Activated T-cell treated with anti-CD3 and anti-CD28 coated beads, Interleukin-2, amount 50 U/mL, for 72 hours (primary cell): ENCODE measurements at regions not wholly inside any gene's neighbourhood (a gene's known extent, or its start where the extent isn't known, plus 50 kb on each side); places are given as distances from the start of the nearest gene placed in this dataset.

ENCODE experiments used
- ATAC-seq, 2 donors: fragments of 150-1000 bp; cut with Tn5 transposase; replicated peaks in 1 of 2; 2 replicates each; pipeline ENCODE4 v1.10.0; 2021; ENCODE audit warnings: moderate library complexity in 2 of 2, mild to moderate bottlenecking in 1 of 2
- DNase-seq, 2 donors: peaks; one replicate each; pipeline ENCODE4 v3.0.0; 2021 to 2022; ENCODE audit warnings: mixed read lengths in 1 of 2
- H3K27ac Mint-ChIP-seq: one replicate; pipeline ENCODE4 v1.8.0; 2022; ENCODE audit warnings: mild to moderate bottlenecking, moderate library complexity, mixed read lengths
- H3K27me3 Mint-ChIP-seq: one replicate; pipeline ENCODE4 v1.8.0; 2022; ENCODE audit warnings: low read depth, mixed read lengths
- H3K36me3 Mint-ChIP-seq, 2 donors: one replicate each; pipeline ENCODE4 v1.8.0; 2022; ENCODE audit warnings: mixed read lengths in 2 of 2, mild to moderate bottlenecking in 1 of 2; ENCODE audit not compliant: insufficient read depth in 2 of 2
- H3K4me1 Mint-ChIP-seq: one replicate; pipeline ENCODE4 v1.8.0; 2022; ENCODE audit warnings: low read depth, mixed read lengths
- H3K4me3 Mint-ChIP-seq, 2 donors: one replicate each; pipeline ENCODE4 v1.8.0; 2022; ENCODE audit warnings: mild to moderate bottlenecking in 2 of 2, mixed read lengths in 2 of 2, moderate library complexity in 2 of 2
- H3K9me3 Mint-ChIP-seq, 2 donors: one replicate each; pipeline ENCODE4 v1.8.0; 2022; ENCODE audit warnings: mixed read lengths in 2 of 2

- Mint-ChIP-seq H3K36me3 (no peaks in the 10 kb centered on the region), H3K27me3 (no peaks in the 10 kb centered on the region), H3K9me3 (peaks cover 0 to 4% of the 10 kb centered on the region in 2 donors), H3K27ac (no peak overlapping the region), H3K4me1 (peaks cover under 1% of the 10 kb centered on the region), H3K4me3 (no peak overlapping the region)
- DNase-seq (no peak), ATAC-seq (no peak)
Measured at GRCh38 chr2:16050908-16051489, 110.6 kb downstream of the MYCN start.

- Mint-ChIP-seq H3K9me3 (peaks cover 0 to 4% of the 10 kb centered on the region in 2 donors), H3K4me1 (no peaks in the 10 kb centered on the region), H3K36me3 (no peaks in the 10 kb centered on the region), H3K27ac (no peak overlapping the region), H3K4me3 (no peak overlapping the region), H3K27me3 (no peaks in the 10 kb centered on the region)
- DNase-seq (no peak), ATAC-seq (no peak)
Measured at GRCh38 chr2:16050261-16050907, 110.0 kb downstream of the MYCN start.

GRCh38 chr2:16049406-16049805 lies 109.1 kb downstream of the MYCN start:
- Mint-ChIP-seq H3K36me3 (no peaks in the 10 kb centered on the region), H3K4me1 (no peaks in the 10 kb centered on the region), H3K9me3 (peaks cover 0 to 4% of the 10 kb centered on the region in 2 donors), H3K27ac (no peak overlapping the region), H3K4me3 (no peak overlapping the region), H3K27me3 (no peaks in the 10 kb centered on the region)
- DNase-seq = no peak
- no peak for ATAC-seq

GRCh38 chr2:16048466-16048865 lies 108.1 kb downstream of the MYCN start:
- no peaks in the 10 kb centered on the region for H3K4me1 Mint-ChIP-seq
- H3K27ac Mint-ChIP-seq = no peak overlapping the region
- ATAC-seq (no peak), DNase-seq (no peak)
- H3K9me3 Mint-ChIP-seq = peaks cover 0 to 4% of the 10 kb centered on the region in 2 donors
- no peak overlapping the region for H3K4me3 Mint-ChIP-seq
- no peaks in the 10 kb centered on the region for H3K27me3 Mint-ChIP-seq
- no peaks in the 10 kb centered on the region for H3K36me3 Mint-ChIP-seq

- DNase-seq (no peak), ATAC-seq (no peak)
- Mint-ChIP-seq H3K27me3 (no peaks in the 10 kb centered on the region), H3K4me1 (no peaks in the 10 kb centered on the region), H3K27ac (no peak overlapping the region), H3K4me3 (no peak overlapping the region), H3K36me3 (no peaks in the 10 kb centered on the region), H3K9me3 (peaks cover 0 to 2% of the 10 kb centered on the region in 2 donors)
Measured at GRCh38 chr2:16047701-16048100, 107.4 kb downstream of the MYCN start.

- no peaks in the 10 kb centered on the region for H3K36me3 Mint-ChIP-seq
- peaks cover 0 to 2% of the 10 kb centered on the region in 2 donors for H3K9me3 Mint-ChIP-seq
- no peak for DNase-seq
- H3K27me3 Mint-ChIP-seq = no peaks in the 10 kb centered on the region
- no peak overlapping the region for H3K27ac Mint-ChIP-seq
- H3K4me1 Mint-ChIP-seq = no peaks in the 10 kb centered on the region
- H3K4me3 Mint-ChIP-seq = no peak overlapping the region
- no peak for ATAC-seq
Measured at GRCh38 chr2:16046649-16047048, 106.3 kb downstream of the MYCN start.

GRCh38 chr2:16045653-16046352 lies 105.5 kb downstream of the MYCN start:
- Mint-ChIP-seq H3K36me3 (no peaks in the 10 kb centered on the region), H3K27me3 (no peaks in the 10 kb centered on the region), H3K4me1 (no peaks in the 10 kb centered on the region), H3K9me3 (peaks cover 0 to 2% of the 10 kb centered on the region in 2 donors), H3K4me3 (no peak overlapping the region), H3K27ac (no peak overlapping the region)
- no peak for DNase-seq
- no peak for ATAC-seq

GRCh38 chr2:16044946-16045456 lies 104.7 kb downstream of the MYCN start:
- no peak for DNase-seq
- Mint-ChIP-seq H3K4me1 (no peaks in the 10 kb centered on the region), H3K4me3 (no peak overlapping the region), H3K9me3 (peaks cover 0 to 2% of the 10 kb centered on the region in 2 donors), H3K27me3 (peaks cover under 1% of the 10 kb centered on the region), H3K27ac (no peak overlapping the region), H3K36me3 (no peaks in the 10 kb centered on the region)
- ATAC-seq = no peak

- Mint-ChIP-seq H3K36me3 (no peaks in the 10 kb centered on the region), H3K27me3 (peaks cover 7% of the 10 kb centered on the region), H3K4me1 (no peaks in the 10 kb centered on the region), H3K27ac (no peak overlapping the region), H3K4me3 (no peak overlapping the region), H3K9me3 (peaks cover 0 to 2% of the 10 kb centered on the region in 2 donors)
- ATAC-seq (no peak), DNase-seq (no peak)
Measured at GRCh38 chr2:16043627-16044026, 103.3 kb downstream of the MYCN start.

GRCh38 chr2:16043192-16043591 lies 102.8 kb downstream of the MYCN start:
- Mint-ChIP-seq H3K36me3 (no peaks in the 10 kb centered on the region), H3K27me3 (peaks cover 7% of the 10 kb centered on the region), H3K4me1 (no peaks in the 10 kb centered on the region), H3K4me3 (no peak overlapping the region), H3K9me3 (peaks cover 0 to 2% of the 10 kb centered on the region in 2 donors), H3K27ac (no peak overlapping the region)
- no peak for ATAC-seq
- no peak for DNase-seq

- Mint-ChIP-seq H3K4me3 (no peak overlapping the region), H3K27me3 (peaks cover 7% of the 10 kb centered on the region), H3K4me1 (no peaks in the 10 kb centered on the region), H3K9me3 (peaks cover 0 to 2% of the 10 kb centered on the region in 2 donors), H3K36me3 (no peaks in the 10 kb centered on the region), H3K27ac (no peak overlapping the region)
- ATAC-seq (no peak), DNase-seq (no peak)
Measured at GRCh38 chr2:16042201-16042700, 101.9 kb downstream of the MYCN start.

GRCh38 chr2:16040271-16041010 lies 100.1 kb downstream of the MYCN start:
- H3K4me3 Mint-ChIP-seq = no peak overlapping the region
- H3K36me3 Mint-ChIP-seq = no peaks in the 10 kb centered on the region
- no peaks in the 10 kb centered on the region for H3K4me1 Mint-ChIP-seq
- ATAC-seq (no peak), DNase-seq (no peak)
- H3K9me3 Mint-ChIP-seq = no peaks in the 10 kb centered on the region
- peaks cover 7% of the 10 kb centered on the region for H3K27me3 Mint-ChIP-seq
- no peak overlapping the region for H3K27ac Mint-ChIP-seq

- peaks cover 7% of the 10 kb centered on the region for H3K27me3 Mint-ChIP-seq
- no peak overlapping the region for H3K4me3 Mint-ChIP-seq
- ATAC-seq (no peak), DNase-seq (no peak)
- H3K9me3 Mint-ChIP-seq = no peaks in the 10 kb centered on the region
- no peaks in the 10 kb centered on the region for H3K4me1 Mint-ChIP-seq
- no peak overlapping the region for H3K27ac Mint-ChIP-seq
- H3K36me3 Mint-ChIP-seq = no peaks in the 10 kb centered on the region
Measured at GRCh38 chr2:16039823-16040222, 99.5 kb downstream of the MYCN start.
